Activated T-helper 1 cell treated with Interleukin-2 at 50 U/mL for 16 hours (primary cell): ENCODE measurements at regions not wholly inside any gene's neighbourhood (a gene's known extent, or its start where the extent isn't known, plus 50 kb on each side); places are given as distances from the start of the nearest gene placed in this dataset.
"Not testable (repeated sequence)": the region's sequence is repeated elsewhere in the genome, so short reads cannot be mapped to it uniquely, and the experiment has no call there.

Experiments used
- DNase-seq: peaks from one replicate; pipeline ENCODE4 v3.0.0-alpha.2; 2020; ENCODE audit warnings: low read depth

DNA sequence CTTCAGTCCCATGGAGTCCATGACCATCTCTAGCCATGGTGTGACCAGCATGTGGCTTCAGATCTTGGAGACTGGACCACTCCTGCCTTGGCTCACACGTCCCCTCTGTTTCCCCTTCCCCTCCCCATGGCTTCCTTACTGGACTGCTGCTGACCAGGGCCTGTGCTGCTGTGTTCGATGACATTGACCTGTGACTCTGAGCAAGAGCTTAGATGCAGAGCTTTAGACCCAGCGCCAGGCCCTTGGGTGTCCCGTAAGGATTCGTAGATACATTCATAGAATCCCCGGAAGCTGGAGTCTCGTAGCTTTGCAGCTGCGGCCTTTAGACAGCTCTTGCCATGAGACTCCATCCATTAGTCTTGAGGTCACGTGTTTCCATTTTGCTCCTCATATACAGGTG, 96.3 kb downstream of the NPIPB11 start:
- not testable (repeated sequence) for DNase-seq

DNA sequence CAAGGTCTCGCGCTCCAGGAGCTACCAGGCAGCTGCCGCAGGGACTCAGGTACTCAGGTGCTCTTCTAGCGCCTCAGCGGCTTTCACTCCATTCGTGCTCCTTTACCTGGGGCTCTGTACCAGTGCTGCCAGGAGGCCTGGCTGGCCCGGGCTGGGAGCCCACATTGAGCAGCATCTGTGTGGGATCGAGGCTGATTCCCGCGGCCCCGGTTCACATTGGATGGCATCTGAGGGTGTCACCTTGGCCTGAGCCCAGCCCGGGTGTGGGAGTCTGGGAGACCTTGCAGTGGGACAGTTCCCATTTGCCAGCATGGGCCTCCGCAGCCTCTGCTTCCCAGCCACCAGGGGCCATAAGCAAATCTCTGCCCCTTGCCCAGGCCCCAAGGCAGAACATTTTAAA, 96.9 kb downstream of the NPIPB11 start:
- DNase-seq: not testable (repeated sequence)

GRCh38 chr16:29308644-29309546, 97.6 kb downstream of the NPIPB11 start:
- no peak for DNase-seq

- DNase-seq: no peak
Measured at GRCh38 chr16:29307598-29308507, 98.7 kb downstream of the NPIPB11 start.

DNA sequence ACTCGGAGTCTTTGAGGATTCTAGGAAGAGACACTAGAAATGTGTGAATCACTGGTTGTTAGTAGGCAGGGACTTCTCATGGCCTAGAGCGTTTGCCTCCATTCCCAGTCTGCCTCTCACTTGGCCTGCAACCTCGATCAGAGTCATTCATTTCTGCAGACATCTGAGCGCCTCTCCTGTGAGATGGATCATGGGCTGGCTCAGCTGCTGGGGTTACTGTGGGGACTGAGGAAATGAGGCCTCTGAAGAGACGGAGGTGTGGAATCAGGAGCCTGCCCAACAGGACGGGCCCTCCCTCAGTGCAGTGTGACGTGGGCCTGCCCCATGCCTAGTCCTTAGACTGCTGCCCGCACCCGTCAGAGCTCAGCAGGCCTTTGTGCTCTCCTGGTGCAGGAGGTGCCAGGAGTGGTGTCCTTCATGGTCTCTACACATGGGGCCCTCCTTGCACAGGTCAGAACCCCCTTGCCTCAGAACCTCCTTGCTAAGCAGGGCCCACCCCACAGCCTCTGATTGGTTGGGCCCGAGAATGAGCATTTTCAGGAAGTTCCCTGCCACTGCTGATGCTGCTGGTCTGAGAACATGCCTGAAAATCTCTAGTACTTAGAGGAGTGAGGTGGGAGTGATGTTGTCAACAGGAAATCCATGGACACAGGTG, 99.4 kb downstream of the NPIPB11 start:
- DNase-seq: no peak

GRCh38 chr16:29306201-29306600, 100.3 kb downstream of the NPIPB11 start:
- DNase-seq: no peak

DNA sequence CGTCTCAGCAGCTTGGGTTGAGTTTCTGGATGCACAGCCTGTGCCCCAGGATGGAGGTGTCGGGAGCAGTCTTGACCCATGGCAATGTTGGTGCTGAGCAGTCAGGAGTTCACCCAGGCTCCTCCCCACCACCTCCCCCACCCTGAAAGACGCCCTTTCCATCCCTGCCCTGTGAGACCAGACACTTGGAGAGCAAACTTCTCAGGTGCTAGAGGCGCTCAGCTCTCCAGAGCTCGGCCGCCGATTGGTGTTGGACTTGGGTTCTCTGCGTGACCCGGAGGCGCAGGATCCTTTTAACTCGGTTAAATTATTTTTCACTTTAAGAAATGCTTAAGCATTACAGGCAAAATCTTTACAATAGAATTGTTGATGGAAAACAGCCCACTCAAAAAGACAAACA, 101.5 kb downstream of the NPIPB11 start:
- not testable (repeated sequence) for DNase-seq

DNA sequence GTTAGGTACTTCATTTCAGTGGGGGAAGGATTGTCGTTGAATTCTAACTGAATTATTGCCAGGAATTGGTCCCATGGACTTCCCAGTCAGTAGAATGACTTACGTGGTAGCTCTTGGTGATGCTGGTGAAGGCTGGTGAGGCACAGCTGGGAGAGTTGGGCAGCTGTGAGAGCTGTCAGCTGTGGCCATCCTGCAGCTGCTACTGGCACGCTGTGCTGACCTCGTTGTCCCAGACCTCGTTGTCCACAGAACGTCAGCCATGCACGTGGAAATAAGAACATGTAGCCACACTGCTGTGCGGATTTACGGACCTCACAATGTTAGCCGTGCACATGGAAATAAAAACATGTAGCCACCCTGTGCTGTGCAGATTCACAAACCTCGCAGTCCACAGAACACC, 102.3 kb downstream of the NPIPB11 start:
- no peak for DNase-seq

DNA sequence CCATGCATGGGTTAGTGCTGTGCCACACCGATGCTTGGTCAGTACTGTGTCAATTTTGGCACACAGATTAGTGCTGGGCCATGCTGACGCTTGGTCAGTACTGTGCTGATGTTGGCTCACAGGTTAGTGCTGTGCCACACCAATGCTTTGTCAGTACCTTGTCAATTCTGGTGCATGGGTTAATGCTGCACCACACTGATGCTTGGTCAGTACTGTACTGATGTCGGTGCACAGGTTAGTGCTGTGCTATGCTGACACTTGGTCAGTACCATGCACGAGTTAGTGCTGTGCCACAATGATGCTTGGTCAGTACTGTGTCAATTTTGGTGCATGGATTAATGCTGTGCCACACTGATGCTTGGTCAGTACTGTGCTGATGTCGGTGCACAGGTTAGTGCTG, 103.0 kb downstream of the NPIPB11 start:
- DNase-seq: no peak

- DNase-seq: no peak
Measured at GRCh38 chr16:29302976-29303375, 103.5 kb downstream of the NPIPB11 start.

- not testable (repeated sequence) for DNase-seq
Measured at GRCh38 chr16:29302433-29302832, 104.1 kb downstream of the NPIPB11 start.

GRCh38 chr16:29301662-29302285, 104.7 kb downstream of the NPIPB11 start:
- DNase-seq: not testable (repeated sequence)

DNA sequence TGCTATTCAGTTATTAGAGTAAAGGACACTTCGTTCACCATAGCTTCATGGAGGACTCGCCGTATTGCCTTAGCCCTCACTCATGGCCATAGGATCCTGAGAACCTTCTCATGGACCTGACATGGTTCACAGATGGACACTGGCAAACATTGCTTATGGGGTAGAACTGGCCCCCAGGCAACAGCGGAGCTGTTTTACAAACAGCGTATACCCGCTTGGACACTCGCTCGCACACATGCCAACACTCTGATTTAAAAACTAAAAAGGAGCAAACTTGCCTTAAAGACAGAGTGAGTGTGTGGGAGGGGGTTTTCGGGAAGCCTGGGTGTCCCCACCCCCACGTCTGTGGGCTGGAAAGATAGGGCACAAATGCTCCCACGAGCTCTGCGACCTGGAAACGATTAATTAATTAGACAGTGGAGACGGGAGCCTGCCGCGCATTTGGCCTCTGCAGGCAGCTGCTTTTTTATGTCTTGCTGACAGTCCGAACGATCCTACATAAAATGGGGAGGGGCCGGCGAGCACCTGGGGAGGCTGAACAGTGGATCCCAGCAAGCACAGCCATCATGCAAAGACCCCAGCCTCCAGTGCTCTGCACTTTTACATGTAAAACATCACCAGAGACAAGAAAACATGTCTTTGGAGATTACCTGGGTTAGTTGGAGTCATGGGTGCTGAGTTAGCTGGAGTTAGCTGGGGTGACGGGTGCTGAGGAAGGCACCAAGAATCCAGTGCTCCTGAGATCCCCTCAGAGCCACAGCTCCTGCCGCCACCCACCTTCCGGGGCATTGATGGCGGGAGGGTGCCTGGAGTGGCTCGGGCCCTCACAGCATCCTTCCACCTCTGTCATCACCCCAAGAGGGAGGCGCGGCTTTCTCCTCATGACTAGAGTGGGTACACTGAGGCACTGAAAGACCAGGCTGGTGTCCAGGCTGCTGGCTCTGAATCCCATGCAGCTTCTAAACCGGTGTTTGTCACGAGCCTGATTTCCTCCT, 105.7 kb downstream of the NPIPB11 start:
- not testable (repeated sequence) for DNase-seq

DNA sequence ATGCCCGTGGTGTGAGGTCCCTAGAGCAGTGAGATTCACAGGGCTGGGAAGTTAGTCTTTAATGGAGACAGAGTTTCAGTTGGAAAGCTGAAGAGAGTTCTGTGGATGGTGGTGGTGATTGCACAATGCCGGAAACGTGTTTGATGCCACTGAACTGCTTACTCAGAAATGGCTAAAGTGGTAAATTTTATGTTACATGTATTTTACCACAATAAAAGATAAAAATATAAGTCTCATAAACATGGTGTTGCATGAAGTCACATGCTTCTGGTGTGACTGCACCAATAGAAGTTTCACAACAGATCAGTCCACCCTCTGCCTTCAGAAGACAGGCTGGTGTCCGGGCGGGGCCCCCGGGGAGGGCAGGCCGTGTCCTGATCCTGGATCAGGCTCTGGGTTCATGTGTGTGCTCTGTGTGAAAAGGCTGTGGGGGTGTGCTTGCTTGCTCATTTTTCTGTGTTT, 106.5 kb downstream of the NPIPB11 start:
- DNase-seq: not testable (repeated sequence)

- DNase-seq: not testable (repeated sequence)
Measured at GRCh38 chr16:29298997-29299396, 107.5 kb downstream of the NPIPB11 start.

DNA sequence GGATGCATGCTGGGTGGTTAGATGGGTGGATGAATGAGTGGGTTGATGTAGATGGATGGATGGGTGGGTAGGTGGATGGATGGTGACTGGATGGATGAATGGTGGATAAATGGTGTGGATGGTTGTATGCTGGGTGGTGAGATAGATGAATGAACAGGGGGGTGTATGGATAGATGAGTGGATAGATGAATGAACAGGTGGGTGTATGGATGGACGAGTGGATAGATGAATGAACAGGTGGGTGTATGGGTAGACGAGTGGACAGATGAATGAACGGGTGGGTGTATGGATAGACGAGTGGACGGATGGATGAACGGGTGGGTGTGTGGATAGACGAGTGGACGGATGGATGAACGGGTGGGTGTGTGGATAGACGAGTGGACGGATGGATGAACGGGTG, 108.2 kb downstream of the NPIPB11 start:
- DNase-seq: not testable (repeated sequence)

DNA sequence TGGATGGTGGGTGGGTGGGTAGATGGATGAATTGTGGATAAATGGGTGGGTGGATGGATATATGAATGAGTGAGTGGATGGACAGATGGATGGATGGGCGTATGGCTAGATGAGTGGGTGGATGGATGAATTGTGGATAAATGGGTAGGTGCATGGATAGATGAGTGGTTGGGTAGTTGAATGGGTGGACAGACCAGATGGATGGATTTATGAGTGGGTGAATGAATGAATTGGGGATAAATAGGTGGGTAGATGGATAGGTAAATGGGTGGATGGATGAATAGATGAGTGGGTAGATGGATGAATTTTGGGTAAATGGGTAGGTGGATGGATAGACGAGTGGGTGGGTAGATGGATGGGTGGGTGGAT, 108.7 kb downstream of the NPIPB11 start:
- not testable (repeated sequence) for DNase-seq

GRCh38 chr16:29297144-29297808, 109.2 kb downstream of the NPIPB11 start:
- not testable (repeated sequence) for DNase-seq

DNA sequence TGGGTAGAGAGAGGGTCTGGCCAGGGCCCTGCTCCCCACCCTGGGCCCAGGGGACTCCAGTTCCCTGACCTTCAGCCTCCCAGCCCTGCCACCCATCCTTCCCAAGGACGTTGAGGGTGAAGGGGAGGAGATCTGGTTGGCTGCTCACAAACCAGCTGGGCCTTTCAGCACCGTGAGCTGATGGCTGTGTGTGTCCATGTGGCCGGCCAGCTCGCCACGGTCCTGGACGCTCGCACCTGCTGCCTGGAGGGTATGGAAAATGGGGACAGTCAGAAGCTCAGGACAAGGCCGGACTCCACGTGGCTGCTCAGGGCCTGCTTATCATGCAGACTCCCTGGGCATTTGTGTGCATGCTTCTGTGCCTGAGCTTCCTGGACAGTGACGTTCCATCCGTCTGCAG, 110.3 kb downstream of the NPIPB11 start:
- not testable (repeated sequence) for DNase-seq
